PC-9 (cell line): ENCODE measurements at regions not wholly inside any gene's neighbourhood (a gene's known extent, or its start where the extent isn't known, plus 50 kb on each side); places are given as distances from the start of the nearest gene placed in this dataset.

ENCODE experiments used
- BruUV-seq: library from RNA; stranded (reverse); fragments of 400-500 nt; replicated peaks from 2 replicates; lab custom pipeline; 2021; lab: Mats Ljungman, UMichigan
- CTCF ChIA-PET: fragments of 300-600 bp; sonication (Branson Sonifier 250); formaldehyde crosslinking; loops from one replicate; lab custom pipeline; 2022; ENCODE audit warnings: antibody characterized with exemption; lab: Charles Lee
- POLR2A ChIA-PET: fragments of 300-600 bp; sonication (Branson Sonifier 250); formaldehyde crosslinking; loops from one replicate; lab custom pipeline; 2022; ENCODE audit warnings: antibody characterized with exemption; ENCODE audit not compliant: unreplicated experiment; lab: Charles Lee
- DNase-seq, 2 experiments: peaks; one replicate each; pipeline versions ENCODE4 v3.0.0 to v3.0.0-alpha.2; 2015 to 2022; ENCODE audit warnings: mixed read lengths in 1 of 2
- H2AFZ ChIP-seq: fragments of 200-600 bp; sonication (generic); 2 replicates; pipeline ENCODE4 v1.8.1; 2017; ENCODE audit warnings: antibody characterized with exemption
- H3F3A ChIP-seq: fragments of 200-600 bp; sonication (generic); 2 replicates; pipeline ENCODE4 v1.8.1; 2017; ENCODE audit warnings: antibody characterized with exemption, mild to moderate bottlenecking, low read depth; ENCODE audit not compliant: insufficient read depth
- H3K27ac ChIP-seq: fragments of 200-600 bp; sonication (generic); 2 replicates; pipeline ENCODE4 v1.6.1; 2016; ENCODE audit warnings: mixed run types
- H3K27me3 ChIP-seq: fragments of 200-600 bp; sonication (generic); 2 replicates; pipeline ENCODE4 v1.6.1; 2016; ENCODE audit warnings: low read depth, mixed run types; ENCODE audit not compliant: insufficient read depth
- H3K36me3 ChIP-seq: fragments of 200-600 bp; sonication (generic); 2 replicates; pipeline ENCODE4 v1.6.1; 2016; ENCODE audit warnings: low read depth, mixed run types
- H3K4me1 ChIP-seq: fragments of 200-600 bp; sonication (generic); replicated peaks from 2 replicates; pipeline ENCODE4 v1.6.1; 2016; ENCODE audit warnings: mixed run types; ENCODE audit not compliant: insufficient read depth
- H3K4me2 ChIP-seq: fragments of 200-600 bp; sonication (generic); 2 replicates; pipeline ENCODE4 v1.6.1; 2017; ENCODE audit warnings: mixed run types
- H3K4me3 ChIP-seq: fragments of 200-600 bp; sonication (generic); 2 replicates; pipeline ENCODE4 v1.6.1; 2016; ENCODE audit warnings: mixed run types
- H3K79me2 ChIP-seq: fragments of 200-600 bp; sonication (generic); 2 replicates; pipeline ENCODE4 v1.6.1; 2017; ENCODE audit warnings: low read depth, mixed run types
- H3K9me2 ChIP-seq: fragments of 200-600 bp; sonication (generic); 2 replicates; pipeline ENCODE4 v1.8.1; 2017; ENCODE audit warnings: mild to moderate bottlenecking; ENCODE audit not compliant: insufficient read depth
- H3K9me3 ChIP-seq: fragments of 200-600 bp; sonication (generic); 2 replicates; pipeline ENCODE4 v1.8.1; 2016; ENCODE audit warnings: low read depth; ENCODE audit not compliant: insufficient read depth
- H4K20me1 ChIP-seq: fragments of 200-600 bp; sonication (generic); 2 replicates; pipeline ENCODE4 v1.8.1; 2017; ENCODE audit not compliant: insufficient read depth
- EZH2 ChIP-seq: fragments of 200-600 bp; sonication (generic); IDR thresholded peaks from 2 replicates; pipeline ENCODE4 v1.8.0; 2017; ENCODE audit warnings: antibody characterized with exemption, low read depth
- intact Hi-C: fragments of 100-400 bp; cut with micrococcal nuclease; formaldehyde crosslinking; loops from one replicate; pipeline ENCODE4 v1.10.0; 2022; ENCODE audit not compliant: unreplicated experiment
- TF ChIP-seq, protein P1 (sequence below): fragments of 200-600 bp; sonication (generic); conservative IDR thresholded peaks from 2 replicates; pipeline ENCODE4 v1.6.1; 2017; ENCODE audit warnings: mixed run types, antibody characterized with exemption, mild to moderate bottlenecking, moderate library complexity

DNA sequence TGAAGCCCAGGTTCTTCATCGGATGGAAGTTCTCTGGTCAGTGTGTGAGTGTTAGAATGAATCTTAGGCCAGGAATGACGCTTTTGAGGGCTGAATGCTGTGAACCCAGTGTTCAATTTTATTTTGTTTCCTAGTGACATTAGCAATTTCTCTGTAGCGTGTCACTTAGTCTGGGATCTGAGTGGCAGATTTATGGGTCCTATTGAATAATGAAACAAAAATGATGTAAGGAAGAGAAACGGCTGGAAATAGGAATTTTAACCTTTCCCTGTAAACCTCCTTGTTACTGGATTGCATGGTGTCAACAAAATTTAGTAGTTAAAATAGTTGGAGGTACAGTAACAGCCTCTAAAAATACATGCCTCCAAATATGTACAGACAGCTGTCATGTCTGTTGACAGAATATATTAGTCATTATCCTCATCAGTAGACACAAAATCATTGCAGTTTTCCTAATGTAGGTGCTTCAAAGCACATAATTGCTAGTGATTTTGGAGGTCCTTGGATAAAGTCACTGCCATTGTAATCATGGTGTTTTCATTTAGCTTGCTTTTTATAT is 223.8 kb upstream of the SPRED2 start:
- no peaks in the 10 kb centered on the region for H3F3A ChIP-seq
- no TSS peak for BruUV-seq
- H3K79me2 ChIP-seq: no peaks in the 10 kb centered on the region
- no peaks in the 10 kb centered on the region for H3K9me2 ChIP-seq
- H3K4me1 ChIP-seq: no peaks in the 10 kb centered on the region
- no peaks in the 10 kb centered on the region for H3K9me3 ChIP-seq
- DNase-seq: no peak
- CTCF ChIA-PET: interaction anchor here (0.7 kb wide), 1 partner anchor 902 kb away, joined by 17 read pairs; no protein-coding TSS in a partner anchor
- no peaks in the 10 kb centered on the region for H3K36me3 ChIP-seq
- no peak overlapping the region for H2AFZ ChIP-seq
- H3K27ac ChIP-seq: no peak overlapping the region
- TF ChIP-seq, protein P1, sequence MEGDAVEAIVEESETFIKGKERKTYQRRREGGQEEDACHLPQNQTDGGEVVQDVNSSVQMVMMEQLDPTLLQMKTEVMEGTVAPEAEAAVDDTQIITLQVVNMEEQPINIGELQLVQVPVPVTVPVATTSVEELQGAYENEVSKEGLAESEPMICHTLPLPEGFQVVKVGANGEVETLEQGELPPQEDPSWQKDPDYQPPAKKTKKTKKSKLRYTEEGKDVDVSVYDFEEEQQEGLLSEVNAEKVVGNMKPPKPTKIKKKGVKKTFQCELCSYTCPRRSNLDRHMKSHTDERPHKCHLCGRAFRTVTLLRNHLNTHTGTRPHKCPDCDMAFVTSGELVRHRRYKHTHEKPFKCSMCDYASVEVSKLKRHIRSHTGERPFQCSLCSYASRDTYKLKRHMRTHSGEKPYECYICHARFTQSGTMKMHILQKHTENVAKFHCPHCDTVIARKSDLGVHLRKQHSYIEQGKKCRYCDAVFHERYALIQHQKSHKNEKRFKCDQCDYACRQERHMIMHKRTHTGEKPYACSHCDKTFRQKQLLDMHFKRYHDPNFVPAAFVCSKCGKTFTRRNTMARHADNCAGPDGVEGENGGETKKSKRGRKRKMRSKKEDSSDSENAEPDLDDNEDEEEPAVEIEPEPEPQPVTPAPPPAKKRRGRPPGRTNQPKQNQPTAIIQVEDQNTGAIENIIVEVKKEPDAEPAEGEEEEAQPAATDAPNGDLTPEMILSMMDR: no peak
- no peak for TF ChIP-seq EZH2
- intact Hi-C loops: no loop called here
- no peak overlapping the region for H3K4me3 ChIP-seq
- no peaks in the 10 kb centered on the region for H4K20me1 ChIP-seq
- no peak overlapping the region for H3K4me2 ChIP-seq
- H3K27me3 ChIP-seq: peaks cover 4% of the 10 kb centered on the region; the same call in 1 of the 2 replicates
- POLR2A ChIA-PET: no interaction called here

- Histone ChIP-seq H3K9me2 (no peaks in the 10 kb centered on the region), H4K20me1 (no peaks in the 10 kb centered on the region), H3K27ac (no peak overlapping the region), H3K4me3 (no peak overlapping the region), H2AFZ (no peak overlapping the region), H3K9me3 (no peaks in the 10 kb centered on the region), H3F3A (no peaks in the 10 kb centered on the region), H3K4me1 (no peaks in the 10 kb centered on the region), H3K27me3 (peaks cover 4% of the 10 kb centered on the region; the same call in 1 of the 2 replicates), H3K79me2 (no peaks in the 10 kb centered on the region), H3K4me2 (no peak overlapping the region), H3K36me3 (no peaks in the 10 kb centered on the region)
- intact Hi-C loops: no loop called here
- CTCF ChIA-PET: no interaction called here
- no peak for DNase-seq
- BruUV-seq: no TSS peak
- POLR2A ChIA-PET: interaction anchor here (0.6 kb wide), 1 partner anchor 120 kb away, joined by 8 read pairs; no protein-coding TSS in a partner anchor
- TF ChIP-seq EZH2: no peak
- TF ChIP-seq, protein P1: no peak
Observed at GRCh38 chr2:65655000-65655399, 222.6 kb upstream of the SPRED2 start.

DNA sequence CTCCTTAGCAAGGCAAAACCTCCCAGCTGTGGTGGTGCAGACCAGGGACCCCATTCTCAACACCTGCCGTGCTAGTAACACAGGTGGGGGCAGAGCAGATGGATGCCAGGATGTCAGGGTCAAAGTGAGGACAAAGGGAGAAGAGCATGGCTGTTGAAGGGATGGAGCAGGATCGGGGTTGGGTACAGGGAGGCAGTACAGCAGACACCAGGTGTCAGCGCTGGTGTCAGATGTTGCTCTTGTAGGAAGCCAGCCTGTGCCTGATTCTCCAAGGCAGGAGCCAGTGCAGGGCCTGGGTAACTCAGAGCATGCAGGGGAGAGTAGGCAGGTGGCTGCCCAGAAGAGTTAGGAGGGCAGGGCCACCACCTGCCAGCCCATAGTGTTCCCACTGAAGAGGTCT is 222.1 kb upstream of the SPRED2 start:
- no peak overlapping the region for H3K4me2 ChIP-seq
- H3K27me3 ChIP-seq: peaks cover 4% of the 10 kb centered on the region; the same call in 1 of the 2 replicates
- H3F3A ChIP-seq: no peaks in the 10 kb centered on the region
- no peak for DNase-seq
- H3K9me2 ChIP-seq: no peaks in the 10 kb centered on the region
- no TSS peak for BruUV-seq
- H3K36me3 ChIP-seq: no peaks in the 10 kb centered on the region
- H3K79me2 ChIP-seq: no peaks in the 10 kb centered on the region
- ChIA-PET CTCF (no interaction called here), POLR2A (no interaction called here)
- intact Hi-C loops: no loop called here
- H3K4me1 ChIP-seq: no peaks in the 10 kb centered on the region
- TF ChIP-seq EZH2: no peak
- TF ChIP-seq, protein P1: no peak
- no peaks in the 10 kb centered on the region for H4K20me1 ChIP-seq
- H3K4me3 ChIP-seq: no peak overlapping the region
- H3K27ac ChIP-seq: no peak overlapping the region
- no peak overlapping the region for H2AFZ ChIP-seq
- H3K9me3 ChIP-seq: no peaks in the 10 kb centered on the region
